NCI-H345 treated with DMSO at 0.1 percent for 48 hours (cell line): ENCODE measurements at regions not wholly inside any gene's neighbourhood (a gene's known extent, or its start where the extent isn't known, plus 50 kb on each side); places are given as distances from the start of the nearest gene placed in this dataset.
A peak's percentile ranks its signal among the peaks of the same experiment; 100 is the strongest.

Experiments
- DNase-seq: peaks from one replicate; lab custom pipeline; 2025; ENCODE audit not compliant: unreplicated experiment; lab: John Stamatoyannopoulos, UW

- no peak for DNase-seq
Observed at GRCh38 chr2:188713961-188714360, 260.2 kb upstream of the COL3A1 start.

GRCh38 chr2:188720811-188721605, 253.2 kb upstream of the COL3A1 start:
- no peak for DNase-seq

GRCh38 chr2:188721784-188722183, 252.4 kb upstream of the COL3A1 start:
- DNase-seq, result no peak

GRCh38 chr2:188725746-188726360, 248.3 kb upstream of the COL3A1 start:
- DNase-seq, result no peak

- no peak for DNase-seq
Observed at GRCh38 chr2:188726626-188727247, 247.4 kb upstream of the COL3A1 start.

GRCh38 chr2:188727846-188728245, 246.3 kb upstream of the COL3A1 start:
- no peak for DNase-seq

GRCh38 chr2:188734691-188735090, 239.5 kb upstream of the COL3A1 start:
- DNase-seq, result no peak

- no peak for DNase-seq
Observed at GRCh38 chr2:188746727-188747126, 227.4 kb upstream of the COL3A1 start.

- no peak for DNase-seq
Observed at GRCh38 chr2:188751816-188752215, 222.4 kb upstream of the COL3A1 start.

GRCh38 chr2:188752311-188752710, 221.9 kb upstream of the COL3A1 start:
- no peak for DNase-seq

GRCh38 chr2:188762151-188762550, 212.0 kb upstream of the COL3A1 start:
- DNase-seq, result no peak

GRCh38 chr2:188765522-188766470, 208.4 kb upstream of the COL3A1 start:
- DNase-seq, result no peak

GRCh38 chr2:188766471-188766856, 207.7 kb upstream of the COL3A1 start:
- DNase-seq, result no peak

- no peak for DNase-seq
Observed at GRCh38 chr2:188767176-188767575, 207.0 kb upstream of the COL3A1 start.

GRCh38 chr2:188770296-188770695, 203.9 kb upstream of the COL3A1 start:
- no peak for DNase-seq

GRCh38 chr2:188773075-188773474, 201.1 kb upstream of the COL3A1 start:
- peak; percentile 7 for DNase-seq

- DNase-seq, result no peak
Observed at GRCh38 chr2:188776634-188777033, 197.5 kb upstream of the COL3A1 start.

- no peak for DNase-seq
Observed at GRCh38 chr2:188784269-188784762, 189.9 kb upstream of the COL3A1 start.

- DNase-seq, result no peak
Observed at GRCh38 chr2:188785061-188785460, 189.1 kb upstream of the COL3A1 start.

- no peak for DNase-seq
Observed at GRCh38 chr2:188785490-188785889, 188.7 kb upstream of the COL3A1 start.

GRCh38 chr2:188786368-188786841, 187.8 kb upstream of the COL3A1 start:
- DNase-seq, result no peak
